Esophagus (tissue), 2 donors: ENCODE measurements at regions not wholly inside any gene's neighbourhood (a gene's known extent, or its start where the extent isn't known, plus 50 kb on each side); places are given as distances from the start of the nearest gene placed in this dataset.

Source experiments
- H3K27ac ChIP-seq, 2 donors: one replicate each; pipeline ENCODE4 v1.5.1; 2013; ENCODE audit warnings: low read depth in 2 of 2, mild to moderate bottlenecking in 2 of 2, inconsistent platforms in 1 of 2, low read length in 1 of 2, moderate library complexity in 1 of 2
- H3K27me3 ChIP-seq, 2 donors: one replicate each; pipeline ENCODE4 v1.6.1; 2013; ENCODE audit warnings: low read length in 2 of 2, control low read depth in 1 of 2, mild to moderate bottlenecking in 1 of 2; ENCODE audit not compliant: insufficient read depth in 2 of 2, control insufficient read depth in 1 of 2
- H3K36me3 ChIP-seq, 2 donors: one replicate each; pipeline ENCODE4 v1.6.1; 2013; ENCODE audit warnings: low read length in 1 of 2; ENCODE audit not compliant: control insufficient read depth in 2 of 2, insufficient read depth in 2 of 2
- H3K4me1 ChIP-seq, 2 donors: one replicate each; pipeline ENCODE4 v1.6.1; 2013; ENCODE audit warnings: low read length in 1 of 2; ENCODE audit not compliant: control insufficient read depth in 2 of 2, insufficient read depth in 2 of 2
- H3K4me3 ChIP-seq, 2 donors: one replicate each; pipeline ENCODE4 v1.5.1; 2013; ENCODE audit warnings: low read length in 2 of 2, mild to moderate bottlenecking in 2 of 2, low read depth in 1 of 2, moderate library complexity in 1 of 2
- H3K9me3 ChIP-seq, 2 donors: one replicate each; pipeline ENCODE4 v1.6.1; 2013; ENCODE audit warnings: mild to moderate bottlenecking in 2 of 2, low read depth in 1 of 2, low read length in 1 of 2, moderate library complexity in 1 of 2; ENCODE audit not compliant: control insufficient read depth in 2 of 2, insufficient read depth in 1 of 2
- WGBS, 2 donors: extraction: QIAGEN DNeasy Blood & Tissue Kit; methylation state at CpG; one replicate each; pipeline ENCODE4 v1.1.7; 2013; 5-methylcytosine and 5-hydroxymethylcytosine counted together
- donor health status: healthy with polysubstance abuse.
- donor health status: Bipolar disorder and iron deficiency.

DNA sequence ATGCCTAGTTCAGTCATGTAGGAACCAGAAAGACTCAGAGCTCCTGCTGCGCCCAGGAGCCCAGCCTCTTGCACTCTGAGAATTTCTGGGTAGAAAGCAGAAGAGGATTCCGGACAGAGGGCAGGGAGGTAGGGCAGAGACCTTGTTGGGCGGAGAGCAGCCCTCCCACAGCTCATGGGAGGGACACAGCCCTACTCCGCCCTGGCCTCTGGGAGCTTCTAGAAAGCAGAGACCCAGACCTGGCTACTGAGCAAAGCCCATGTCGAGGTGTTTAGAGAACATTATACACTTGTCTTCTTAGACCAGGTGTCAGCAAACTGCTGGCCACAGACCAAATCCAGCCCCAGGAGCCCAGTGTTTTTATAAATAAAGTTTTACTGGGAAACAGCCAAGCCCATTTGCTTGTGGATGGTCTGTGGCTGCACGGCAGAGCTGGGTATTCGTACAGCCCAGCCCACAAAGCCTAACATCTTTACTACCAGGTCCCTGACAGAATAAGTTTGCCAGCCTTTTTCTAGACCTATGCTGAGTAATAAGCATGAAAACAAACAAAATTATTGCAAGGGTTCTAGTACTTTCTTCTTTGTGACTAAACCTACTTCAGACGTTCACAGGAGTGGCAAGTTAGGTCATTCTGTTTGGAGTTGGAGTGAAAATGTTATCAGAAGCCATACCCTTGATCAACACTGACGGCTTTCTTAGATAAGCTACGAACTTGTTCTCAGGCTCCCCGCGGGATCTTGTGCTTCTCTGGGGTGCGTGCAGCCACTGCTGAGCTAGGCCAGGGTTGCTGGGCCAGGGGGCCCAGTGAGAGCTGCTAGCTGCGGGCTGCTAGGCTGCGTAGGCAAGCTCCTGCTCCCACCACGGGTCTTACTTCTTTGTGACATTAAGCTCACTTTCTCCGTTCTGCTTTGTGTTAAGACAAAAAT, 235.1 kb upstream of the FOXQ1 start:
- Histone ChIP-seq H3K27ac (no peak overlapping the region), H3K4me1 (peaks cover 0 to 5% of the 10 kb centered on the region in 2 donors), H3K27me3 (no peaks in the 10 kb centered on the region), H3K4me3 (no peak overlapping the region), H3K9me3 (no peaks in the 10 kb centered on the region), H3K36me3 (no peaks in the 10 kb centered on the region)
- 77 to 82% methylated on average over 17 of the region's 17 CpGs for WGBS, 2 donors

DNA sequence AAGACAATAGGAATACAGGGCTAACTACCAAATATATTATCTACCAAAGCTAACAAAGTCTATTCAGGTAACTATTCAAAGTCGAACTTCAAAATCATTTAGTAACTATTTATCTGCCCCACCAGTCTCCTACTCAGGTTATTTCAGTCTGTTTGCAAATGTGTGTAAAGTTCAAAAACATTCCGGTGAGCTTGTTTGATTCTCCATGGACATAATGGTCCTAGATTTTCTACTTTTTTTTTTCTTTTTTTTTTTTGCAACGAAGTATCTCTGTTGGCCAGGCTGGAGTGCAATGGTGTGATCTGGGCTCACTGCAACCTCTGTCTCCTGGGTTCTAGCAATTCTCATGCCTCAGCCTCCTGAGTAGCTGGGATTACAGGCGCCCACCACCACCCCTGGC, 236.0 kb upstream of the FOXQ1 start:
- Histone ChIP-seq H3K4me3 (no peak overlapping the region), H3K36me3 (no peaks in the 10 kb centered on the region), H3K27ac (no peak overlapping the region), H3K9me3 (no peaks in the 10 kb centered on the region), H3K4me1 (peaks cover 0 to 10% of the 10 kb centered on the region in 2 donors), H3K27me3 (no peaks in the 10 kb centered on the region)
- WGBS, 2 donors = 69 to 86% methylated on average over 4 of the region's 4 CpGs

DNA sequence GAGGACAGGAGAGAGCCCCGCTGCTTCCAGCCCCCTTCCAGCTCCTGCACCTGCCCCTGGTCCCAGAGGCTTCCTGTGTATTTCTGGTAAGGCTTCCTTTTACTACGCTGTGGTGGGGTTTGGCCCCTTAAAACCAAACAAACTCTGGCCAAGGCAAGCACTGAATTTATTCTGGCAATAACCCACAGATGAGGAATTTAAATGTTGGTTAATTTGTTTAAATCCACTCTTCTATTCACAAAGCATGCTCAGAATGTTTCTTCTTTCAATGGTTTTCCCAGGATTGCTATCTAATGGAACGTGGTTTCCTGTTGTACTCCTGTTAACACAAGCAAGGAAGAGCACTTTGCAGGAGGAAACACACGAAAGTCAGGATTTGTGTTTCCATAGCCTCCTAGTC, 236.5 kb upstream of the FOXQ1 start:
- WGBS, 2 donors = 59 to 61% methylated on average over 4 of the region's 4 CpGs
- H3K9me3 ChIP-seq = no peaks in the 10 kb centered on the region
- H3K4me3 ChIP-seq = no peak overlapping the region
- peaks cover 0 to 11% of the 10 kb centered on the region in 2 donors for H3K4me1 ChIP-seq
- no peak overlapping the region for H3K27ac ChIP-seq
- no peaks in the 10 kb centered on the region for H3K36me3 ChIP-seq
- no peaks in the 10 kb centered on the region for H3K27me3 ChIP-seq

DNA sequence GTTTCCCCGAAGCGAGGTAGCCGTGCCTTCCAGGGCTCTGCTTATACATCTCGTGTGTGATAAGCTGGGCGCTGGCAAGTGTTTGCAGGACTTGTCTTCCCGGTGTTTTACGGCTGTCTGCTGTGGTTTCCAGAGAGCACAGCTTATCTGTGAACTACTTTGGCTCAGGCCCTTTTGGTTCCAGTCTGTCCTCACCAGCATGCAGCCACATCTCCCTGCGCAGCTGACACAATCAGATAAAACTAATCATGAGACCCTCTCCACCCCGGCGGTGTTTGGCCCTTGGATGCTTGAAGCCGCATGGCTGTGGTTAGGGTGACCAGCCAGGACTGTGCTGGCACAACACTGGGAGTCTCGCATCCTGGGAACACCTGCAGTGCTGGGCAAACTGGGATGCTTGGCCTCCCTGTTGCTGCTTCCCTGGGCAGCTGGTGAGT, 241.8 kb upstream of the FOXQ1 start:
- no peak overlapping the region for H3K27ac ChIP-seq
- H3K27me3 ChIP-seq = no peaks in the 10 kb centered on the region
- 39 to 58% methylated on average over 12 of the region's 12 CpGs for WGBS, 2 donors
- peaks cover 2 to 9% of the 10 kb centered on the region in 2 donors for H3K4me1 ChIP-seq
- H3K4me3 ChIP-seq = no peak overlapping the region
- no peaks in the 10 kb centered on the region for H3K36me3 ChIP-seq
- H3K9me3 ChIP-seq = no peaks in the 10 kb centered on the region

DNA sequence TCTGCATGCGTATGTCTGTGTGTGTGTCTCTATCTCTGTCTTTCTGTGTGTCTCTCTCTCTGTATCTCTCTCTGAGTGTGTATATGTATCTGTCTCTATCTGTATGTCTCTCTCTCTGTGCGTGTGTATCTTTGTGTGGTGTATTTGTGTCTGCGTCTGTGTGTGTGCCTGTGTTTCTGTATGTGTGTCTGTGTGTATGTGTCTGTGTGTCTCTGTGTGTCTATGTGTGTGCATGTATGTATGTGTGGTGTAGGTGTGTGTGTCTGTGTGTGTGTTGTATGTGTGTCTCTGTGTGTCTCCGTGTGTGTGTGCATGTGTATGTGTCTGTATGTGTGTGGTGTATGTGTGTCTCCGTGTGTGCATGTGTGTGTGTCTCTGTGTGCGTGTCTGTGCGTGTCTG, 243.0 kb upstream of the FOXQ1 start:
- Histone ChIP-seq H3K9me3 (no peaks in the 10 kb centered on the region), H3K27me3 (no peaks in the 10 kb centered on the region), H3K4me1 (peaks cover 4 to 9% of the 10 kb centered on the region in 2 donors), H3K27ac (no peak overlapping the region), H3K36me3 (no peaks in the 10 kb centered on the region), H3K4me3 (no peak overlapping the region)
- 79 to 82% methylated on average over 7 of the region's 7 CpGs for WGBS, 2 donors

DNA sequence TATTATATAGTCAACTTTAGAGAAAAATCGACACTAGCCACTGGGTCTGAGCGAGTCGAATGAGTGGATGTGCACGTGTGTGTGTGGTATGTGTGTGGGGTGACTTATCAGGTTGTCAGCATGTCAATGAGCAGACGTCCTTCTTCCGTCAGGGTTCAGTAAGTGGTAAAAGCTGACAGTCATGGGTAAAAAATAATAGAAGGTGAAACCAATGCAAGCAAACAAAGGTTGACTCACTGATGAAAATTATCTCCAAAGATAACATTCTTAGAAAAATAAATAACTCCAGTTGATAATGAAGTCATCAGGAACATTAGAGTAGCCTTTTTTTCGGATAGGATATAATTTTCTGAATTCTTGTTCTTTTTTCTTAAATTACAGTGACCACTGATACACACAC, 243.8 kb upstream of the FOXQ1 start:
- Histone ChIP-seq H3K4me1 (peaks cover 4 to 9% of the 10 kb centered on the region in 2 donors), H3K4me3 (no peak overlapping the region), H3K27me3 (no peaks in the 10 kb centered on the region), H3K36me3 (no peaks in the 10 kb centered on the region), H3K27ac (no peak overlapping the region), H3K9me3 (no peaks in the 10 kb centered on the region)
- WGBS, 2 donors = 69 to 79% methylated on average over 7 of the region's 7 CpGs

DNA sequence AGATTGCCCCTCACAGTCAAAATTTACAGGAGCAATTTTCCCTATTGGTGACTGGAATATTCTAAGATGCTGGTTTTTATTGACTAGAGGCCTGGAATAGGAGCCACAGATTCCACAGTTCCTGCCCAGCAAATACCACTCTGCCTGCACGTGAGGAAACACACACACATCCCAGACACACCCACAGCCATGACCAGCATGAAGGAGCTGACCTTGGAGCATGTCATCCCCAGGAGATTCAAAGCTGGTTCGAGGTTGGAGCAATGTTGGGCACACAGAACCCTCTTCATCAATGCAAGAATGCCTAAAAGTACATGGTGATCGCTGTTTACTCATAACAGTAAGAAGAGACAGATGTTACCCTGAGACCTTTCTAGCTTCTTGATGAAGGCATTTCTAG, 244.6 kb upstream of the FOXQ1 start:
- Histone ChIP-seq H3K36me3 (no peaks in the 10 kb centered on the region), H3K27ac (no peak overlapping the region), H3K4me3 (no peak overlapping the region), H3K27me3 (no peaks in the 10 kb centered on the region), H3K4me1 (peaks cover 4 to 11% of the 10 kb centered on the region in 2 donors), H3K9me3 (no peaks in the 10 kb centered on the region)
- 70 to 79% methylated on average over 3 of the region's 3 CpGs for WGBS, 2 donors

DNA sequence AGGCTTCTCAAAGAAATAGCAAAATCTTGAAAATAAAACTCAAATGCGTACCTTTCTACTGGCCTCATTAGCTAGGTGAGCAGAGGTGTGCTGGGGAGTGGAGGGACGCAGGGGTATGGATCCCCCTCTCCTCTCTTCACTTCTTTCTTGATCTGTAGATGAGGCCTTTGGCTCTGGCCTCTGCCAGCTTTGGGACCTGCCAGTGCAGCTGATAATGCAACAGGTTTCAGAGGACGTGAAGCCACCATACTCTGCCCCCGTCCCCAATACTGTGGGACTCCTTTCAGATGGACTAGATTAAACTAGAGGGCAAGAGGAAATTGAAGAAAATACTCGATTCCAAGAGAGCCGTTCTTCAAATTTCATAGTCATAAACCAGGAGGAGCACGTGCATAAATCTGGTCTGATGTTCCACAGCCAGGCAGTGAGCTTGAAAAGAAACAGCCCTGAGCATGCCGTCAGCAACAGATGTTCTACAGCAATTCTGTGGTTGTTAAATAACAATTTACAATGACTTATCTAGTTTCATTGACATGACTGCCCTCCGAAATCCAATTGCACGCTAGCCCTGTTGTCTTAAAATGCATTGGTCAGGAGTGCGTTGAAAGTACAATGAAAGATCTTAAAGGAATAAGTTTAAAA, 245.3 kb upstream of the FOXQ1 start:
- 80 to 86% methylated on average over 11 of the region's 11 CpGs for WGBS, 2 donors

DNA sequence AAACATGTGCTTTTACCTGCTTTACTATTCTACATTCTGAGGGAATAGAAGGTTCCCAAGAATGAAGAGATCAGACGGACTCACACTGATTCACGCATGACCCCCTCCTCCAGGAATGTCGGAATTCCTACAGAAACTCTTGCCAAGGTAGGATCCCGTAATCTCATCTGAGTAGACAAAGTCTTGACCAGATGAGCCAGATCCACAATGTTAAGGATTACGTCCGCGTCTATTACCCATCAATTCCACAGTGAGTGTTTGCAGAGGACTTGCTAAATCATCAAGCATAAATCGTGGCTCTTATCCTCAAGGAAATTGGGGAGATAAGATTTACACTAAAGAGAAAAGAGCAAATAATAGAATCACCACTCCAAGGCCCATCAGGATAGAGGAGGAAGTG, 245.9 kb upstream of the FOXQ1 start:
- no peak overlapping the region for H3K4me3 ChIP-seq
- H3K4me1 ChIP-seq = peaks cover 4 to 6% of the 10 kb centered on the region in 2 donors
- no peaks in the 10 kb centered on the region for H3K36me3 ChIP-seq
- H3K27ac ChIP-seq = no peak overlapping the region
- no peaks in the 10 kb centered on the region for H3K27me3 ChIP-seq
- H3K9me3 ChIP-seq = no peaks in the 10 kb centered on the region
- WGBS, 2 donors = 90 to 92% methylated on average over 8 of the region's 8 CpGs

More for the DNA sequence above, 245.3 kb upstream of the FOXQ1 start:
- H3K4me3 ChIP-seq = no peak overlapping the region
- H3K36me3 ChIP-seq = no peaks in the 10 kb centered on the region
- H3K27ac ChIP-seq = no peak overlapping the region
- peaks cover 4 to 10% of the 10 kb centered on the region in 2 donors for H3K4me1 ChIP-seq
- no peaks in the 10 kb centered on the region for H3K27me3 ChIP-seq
- H3K9me3 ChIP-seq = no peaks in the 10 kb centered on the region
